Fibroblast of skin of right biceps (primary cell): ENCODE measurements at regions not wholly inside any gene's neighbourhood (a gene's known extent, or its start where the extent isn't known, plus 50 kb on each side); places are given as distances from the start of the nearest gene placed in this dataset.

Source experiments
- DNase-seq: peaks from one replicate; pipeline ENCODE4 v3.0.0-alpha.2; 2013

- no peak for DNase-seq
Observed at GRCh38 chr16:80355335-80355734, 185.5 kb upstream of the DYNLRB2 start.

- DNase-seq, result no peak
Observed at GRCh38 chr16:80350061-80350460, 190.7 kb upstream of the DYNLRB2 start.

GRCh38 chr16:80347900-80348299 is 192.9 kb upstream of the DYNLRB2 start:
- DNase-seq, result no peak

GRCh38 chr16:80347002-80347401 is 193.8 kb upstream of the DYNLRB2 start:
- DNase-seq, result no peak

- DNase-seq, result peak; percentile 66
Observed at GRCh38 chr16:80346111-80346632, 194.6 kb upstream of the DYNLRB2 start.

- DNase-seq, result no peak
Observed at GRCh38 chr16:80345701-80346100, 195.1 kb upstream of the DYNLRB2 start.

GRCh38 chr16:80344570-80344969 is 196.2 kb upstream of the DYNLRB2 start:
- DNase-seq, result no peak

GRCh38 chr16:80341263-80341662 is 199.5 kb upstream of the DYNLRB2 start:
- no peak for DNase-seq

- no peak for DNase-seq
Observed at GRCh38 chr16:80337786-80338185, 203.0 kb upstream of the DYNLRB2 start.

GRCh38 chr16:80330803-80331202 is 210.0 kb upstream of the DYNLRB2 start:
- no peak for DNase-seq

- DNase-seq, result no peak
Observed at GRCh38 chr16:80330150-80330549, 210.6 kb upstream of the DYNLRB2 start.

GRCh38 chr16:80327740-80328139 is 213.1 kb upstream of the DYNLRB2 start:
- DNase-seq, result no peak

- no peak for DNase-seq
Observed at GRCh38 chr16:80324371-80324770, 216.4 kb upstream of the DYNLRB2 start.

GRCh38 chr16:80323808-80324195 is 217.0 kb upstream of the DYNLRB2 start:
- DNase-seq, result no peak

- DNase-seq, result no peak
Observed at GRCh38 chr16:80323187-80323807, 217.5 kb upstream of the DYNLRB2 start.

- DNase-seq, result no peak
Observed at GRCh38 chr16:80319181-80319580, 221.6 kb upstream of the DYNLRB2 start.

- no peak for DNase-seq
Observed at GRCh38 chr16:80318107-80318506, 222.7 kb upstream of the DYNLRB2 start.

- DNase-seq, result no peak
Observed at GRCh38 chr16:80317599-80318037, 223.2 kb upstream of the DYNLRB2 start.

- no peak for DNase-seq
Observed at GRCh38 chr16:80317116-80317515, 223.7 kb upstream of the DYNLRB2 start.

- no peak for DNase-seq
Observed at GRCh38 chr16:80314042-80314441, 226.8 kb upstream of the DYNLRB2 start.

- DNase-seq, result no peak
Observed at GRCh38 chr16:80309178-80309577, 231.6 kb upstream of the DYNLRB2 start.

GRCh38 chr16:80305410-80305809 is 235.4 kb upstream of the DYNLRB2 start:
- no peak for DNase-seq

- DNase-seq, result peak; percentile 25
Observed at GRCh38 chr16:80303691-80304090, 237.1 kb upstream of the DYNLRB2 start.

GRCh38 chr16:80300876-80301275 is 239.9 kb upstream of the DYNLRB2 start:
- peak; percentile 93 for DNase-seq

GRCh38 chr16:80300456-80300855 is 240.3 kb upstream of the DYNLRB2 start:
- DNase-seq, result no peak
